ENCODE measurements at regions not wholly inside any gene's neighbourhood (a gene's known extent, or its start where the extent isn't known, plus 50 kb on each side); places are given as distances from the start of the nearest gene placed in this dataset.
"Not testable (repeated sequence)": the region's sequence is repeated elsewhere in the genome, so short reads cannot be mapped to it uniquely, and the experiment has no call there.

DNA sequence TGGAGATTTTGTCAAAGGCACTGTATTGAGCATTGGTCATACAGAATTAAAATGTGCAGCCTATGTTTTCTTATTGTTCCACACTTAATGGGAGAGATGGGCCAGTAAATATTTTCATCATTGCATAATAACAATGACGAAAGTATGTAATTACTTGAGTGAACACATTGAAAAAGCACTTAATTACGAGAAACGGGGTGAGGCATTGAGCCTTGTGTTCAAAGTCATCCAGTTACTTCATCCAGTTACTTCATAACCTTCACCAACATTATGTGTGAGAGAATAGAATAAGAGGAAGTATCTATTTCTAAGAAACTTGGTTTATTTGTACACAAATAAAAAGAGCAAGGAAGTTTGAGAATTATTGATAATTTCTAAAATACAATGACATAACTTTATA lies 1427.0 kb downstream of the ADGRL3 start:
- DNase-seq: no peak

DNA sequence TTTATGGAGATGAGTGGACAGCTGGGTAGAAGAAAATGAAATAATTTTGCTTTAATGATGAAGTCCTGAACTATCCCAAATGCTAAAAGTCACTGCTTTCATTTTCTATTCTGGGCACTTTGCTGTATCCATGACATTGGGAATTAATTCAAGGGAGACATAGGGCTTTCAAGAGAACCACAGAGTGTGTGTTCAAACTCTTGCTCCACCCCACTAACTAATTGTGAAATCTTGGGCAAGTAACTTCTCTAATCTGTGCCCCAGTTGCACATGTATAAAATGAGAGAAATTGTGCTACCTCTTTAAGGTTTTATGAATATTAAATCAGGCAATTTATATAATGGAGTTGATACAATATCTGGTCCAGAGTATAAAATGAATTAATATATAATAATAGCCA lies 1422.0 kb downstream of the ADGRL3 start:
- no peak for DNase-seq

DNA sequence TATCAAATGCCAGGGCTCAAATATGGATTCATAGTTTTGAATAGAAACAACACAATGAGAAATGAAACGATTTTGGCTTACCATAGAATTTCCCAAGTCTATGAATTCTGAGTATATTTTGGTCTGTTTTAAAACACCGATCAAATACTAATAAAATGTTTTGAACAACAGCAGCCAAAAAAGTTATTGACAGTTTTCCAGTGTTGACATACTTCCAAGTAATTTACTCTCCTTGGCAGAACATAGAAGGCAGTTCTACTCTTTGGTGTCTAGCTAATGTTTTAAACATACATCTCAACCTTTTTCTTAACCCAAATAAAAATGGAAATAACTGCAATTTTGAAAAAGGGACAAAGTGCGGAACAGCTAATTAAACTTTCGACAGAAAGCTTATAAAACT lies 1419.8 kb downstream of the ADGRL3 start:
- DNase-seq: no peak

DNA sequence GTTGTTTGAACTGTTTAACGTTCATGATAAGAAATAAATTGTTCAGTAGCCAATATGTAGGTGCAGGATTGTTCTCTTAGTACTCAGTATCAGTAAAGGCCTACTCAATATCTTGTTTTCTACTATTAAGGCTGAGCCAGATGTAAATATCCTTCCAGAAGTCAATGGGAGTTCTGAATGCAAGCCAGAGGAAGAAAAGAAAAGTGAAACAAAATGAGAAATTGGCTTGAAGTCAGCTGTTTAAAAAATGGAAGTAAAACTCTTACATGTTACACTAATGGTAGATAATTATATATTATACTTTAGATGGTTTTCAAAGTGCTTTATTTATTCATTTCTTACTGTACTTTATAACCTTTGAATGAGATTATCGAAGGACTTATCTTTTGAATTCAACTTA lies 1417.9 kb downstream of the ADGRL3 start:
- no peak for DNase-seq

DNA sequence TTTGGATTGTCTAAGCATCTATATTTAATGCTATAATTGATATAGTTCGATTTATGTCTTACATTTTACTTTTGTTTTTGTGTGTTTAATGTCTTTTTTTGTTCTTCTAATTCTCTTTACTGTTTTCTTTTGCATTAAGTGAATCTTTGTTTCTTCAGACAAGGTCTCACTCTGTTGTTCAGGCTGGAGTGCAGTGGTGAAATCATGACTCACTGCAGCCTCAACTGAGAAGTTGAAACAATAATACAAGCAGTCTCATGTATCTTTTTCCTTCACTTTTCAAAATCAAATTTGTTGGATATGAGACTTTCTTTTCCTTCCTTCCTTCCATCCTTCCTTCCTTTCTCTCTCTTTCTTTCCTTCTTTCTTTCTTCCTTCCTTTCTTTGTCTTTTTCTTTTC lies 1401.6 kb downstream of the ADGRL3 start:
- no peak for DNase-seq

DNA sequence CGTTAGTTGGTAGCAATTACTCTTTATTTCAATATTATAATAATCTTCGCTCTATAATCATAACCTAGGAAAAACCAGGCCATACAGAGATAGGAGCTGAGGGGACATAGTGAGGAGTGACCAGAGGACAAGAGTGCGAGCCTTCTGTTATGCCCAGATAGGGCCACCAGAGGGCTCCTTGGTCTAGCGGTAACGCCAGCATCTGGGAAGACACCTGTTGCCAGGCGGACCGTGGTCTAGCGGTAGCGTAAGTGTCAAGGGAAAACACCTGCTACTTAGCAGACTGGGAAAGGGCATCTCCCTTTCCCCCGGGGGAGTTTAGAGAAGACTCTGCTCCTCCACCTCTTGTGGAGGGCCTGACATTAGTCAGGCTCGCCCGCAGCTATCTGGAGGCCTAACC lies 1395.1 kb downstream of the ADGRL3 start:
- not testable (repeated sequence) for DNase-seq

DNA sequence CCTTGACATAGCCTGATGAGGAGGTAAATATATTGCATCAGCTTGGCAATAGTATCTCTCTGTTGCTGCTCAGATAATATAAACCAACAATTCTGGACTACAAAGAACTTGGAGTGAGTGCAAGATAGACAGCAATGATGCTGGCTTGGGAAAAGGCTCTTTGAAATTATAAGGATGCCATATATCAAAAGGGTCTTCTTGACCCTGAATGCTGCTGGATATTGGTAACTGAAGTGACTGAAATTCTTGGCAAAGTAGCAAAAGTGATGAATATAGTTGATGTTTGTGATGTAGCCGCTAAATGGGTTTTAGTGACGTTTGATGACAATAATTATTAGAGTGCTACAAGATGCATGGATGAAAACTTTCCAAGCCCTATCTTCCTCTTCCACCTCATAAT lies 1391.6 kb downstream of the ADGRL3 start:
- DNase-seq: no peak

DNA sequence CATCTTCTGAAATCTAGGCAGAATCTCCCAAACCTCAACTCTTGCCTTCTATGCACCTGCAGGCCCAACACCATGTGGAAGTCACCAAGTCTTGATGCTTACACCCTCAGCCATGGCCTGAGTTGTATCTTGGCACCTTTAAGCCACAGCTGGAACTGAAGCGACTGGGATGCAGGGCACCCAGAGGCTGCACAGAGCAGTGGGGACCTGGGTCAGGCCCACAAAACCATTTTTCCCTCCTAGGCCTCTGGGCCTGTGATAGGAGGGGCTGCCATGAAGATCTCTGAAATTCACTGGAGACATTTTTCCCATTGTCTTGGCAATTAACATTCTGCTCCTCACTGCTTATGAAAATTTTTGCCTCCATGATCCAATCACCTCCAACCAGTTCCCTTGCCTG lies 1388.5 kb downstream of the ADGRL3 start:
- no peak for DNase-seq

DNA sequence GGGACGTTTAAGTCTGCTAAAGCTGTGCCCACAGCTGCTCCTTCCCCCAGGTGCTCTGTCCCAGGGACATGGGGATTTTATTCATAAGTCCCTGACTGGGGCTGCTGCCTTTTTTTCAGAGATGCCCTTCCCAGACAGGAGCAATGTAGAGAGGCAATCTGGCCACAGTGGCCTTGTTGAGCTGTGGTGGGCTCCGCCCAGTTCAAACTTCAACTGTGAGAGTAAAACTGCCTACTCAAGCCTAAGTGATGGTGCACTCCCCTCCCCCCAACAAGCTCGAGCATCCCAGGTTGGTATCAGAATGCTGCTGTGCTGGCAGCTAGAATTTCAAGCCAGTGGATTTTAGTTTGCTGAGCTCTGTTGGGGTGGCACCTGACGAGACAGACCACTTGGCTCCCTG lies 1371.4 kb downstream of the ADGRL3 start:
- no peak for DNase-seq

DNA sequence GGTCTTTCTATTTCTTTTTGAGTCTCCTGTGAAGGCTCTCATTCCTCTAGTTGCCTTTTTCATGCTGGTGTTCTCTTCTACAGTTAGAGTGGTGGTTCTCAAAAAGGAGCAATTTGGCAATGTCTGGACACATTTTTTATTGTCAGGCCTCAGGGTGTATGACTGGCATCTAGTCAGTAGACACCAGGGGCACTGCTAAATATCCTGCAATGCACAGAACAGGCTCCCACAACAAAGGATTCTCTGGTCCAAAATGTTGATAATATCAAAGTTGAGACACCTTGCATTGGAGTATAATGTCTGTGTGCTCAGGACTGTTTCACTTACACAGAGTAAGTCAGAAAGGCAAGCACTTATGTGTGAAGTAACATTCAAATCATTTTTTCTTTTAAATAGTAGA lies 1360.7 kb downstream of the ADGRL3 start:
- DNase-seq: no peak

DNA sequence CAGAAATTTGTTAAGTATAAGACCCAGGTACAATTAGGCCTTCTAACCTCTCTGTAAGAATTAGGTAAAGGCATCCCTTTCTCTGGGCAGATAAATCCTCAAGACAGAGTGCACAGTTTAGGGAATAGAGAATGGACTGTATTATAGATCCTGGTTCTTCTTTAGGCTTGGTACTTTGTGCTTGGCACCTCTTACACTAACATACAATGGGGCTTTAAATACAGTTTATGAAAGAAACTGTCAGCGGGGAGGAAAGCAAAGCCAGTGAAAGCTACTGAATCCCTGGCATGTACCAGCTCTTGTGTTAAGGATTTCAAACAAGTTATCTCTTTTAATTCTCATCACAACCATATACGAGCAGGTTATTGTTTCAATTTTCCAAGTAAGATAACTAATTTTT lies 1350.0 kb downstream of the ADGRL3 start:
- no peak for DNase-seq

DNA sequence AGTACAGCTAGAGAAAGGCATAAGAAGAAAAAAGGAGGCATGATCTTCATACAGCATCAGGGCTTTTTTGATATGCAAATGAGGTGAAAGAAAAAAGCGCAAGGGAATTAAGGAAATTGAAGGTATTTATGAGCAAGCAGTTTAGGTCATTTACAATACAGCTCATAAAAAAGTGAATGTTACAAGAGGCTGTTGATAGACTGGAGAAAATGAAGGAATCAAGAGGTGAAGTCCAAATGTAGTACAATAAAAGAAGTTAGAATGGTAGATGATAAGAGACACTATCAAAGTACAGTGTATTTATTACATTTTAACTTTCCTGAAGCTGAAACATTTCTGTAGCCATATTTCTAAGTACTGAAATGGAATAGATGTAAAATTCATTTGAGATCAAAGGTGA lies 1349.5 kb downstream of the ADGRL3 start:
- no peak for DNase-seq

DNA sequence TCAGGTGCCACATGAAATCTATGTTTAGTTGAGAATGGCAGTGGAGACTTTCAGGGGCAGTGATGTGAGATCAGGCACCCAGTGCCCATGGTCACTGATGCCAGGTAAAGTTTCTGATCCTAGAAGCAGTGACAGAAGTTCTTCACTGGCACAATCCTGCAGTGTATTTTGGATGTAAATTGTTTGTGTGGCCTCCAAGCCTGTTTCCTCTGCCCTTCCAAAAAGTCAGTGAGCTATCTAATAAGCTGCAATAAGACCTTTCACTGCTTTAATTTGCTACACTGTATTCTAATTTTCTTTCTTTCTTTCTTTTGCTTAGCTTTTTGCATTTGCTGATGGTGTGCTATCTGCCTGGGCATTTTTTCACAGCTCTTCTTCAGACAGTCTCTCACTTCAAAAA lies 1348.6 kb downstream of the ADGRL3 start:
- DNase-seq: no peak

DNA sequence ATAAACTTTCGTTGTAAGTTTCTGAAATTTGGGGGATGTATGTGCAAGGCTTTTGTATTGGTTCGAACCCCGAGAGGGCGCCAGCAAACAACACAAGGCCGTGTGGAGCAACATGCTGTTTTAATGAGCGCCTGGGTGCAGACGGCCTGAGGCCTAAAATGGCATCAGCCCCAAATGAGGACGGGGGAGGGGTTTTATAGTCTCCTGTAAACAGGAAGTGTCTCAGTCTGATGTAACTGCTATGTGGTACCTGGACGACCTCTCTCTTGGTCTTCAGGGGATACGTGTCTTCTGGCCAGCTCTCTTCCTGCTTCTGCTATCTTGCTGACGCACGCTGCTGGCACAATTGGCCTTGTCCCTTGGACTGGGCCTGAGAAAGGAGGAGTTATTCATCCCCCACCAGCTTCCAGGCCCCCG lies 1348.0 kb downstream of the ADGRL3 start:
- no peak for DNase-seq

DNA sequence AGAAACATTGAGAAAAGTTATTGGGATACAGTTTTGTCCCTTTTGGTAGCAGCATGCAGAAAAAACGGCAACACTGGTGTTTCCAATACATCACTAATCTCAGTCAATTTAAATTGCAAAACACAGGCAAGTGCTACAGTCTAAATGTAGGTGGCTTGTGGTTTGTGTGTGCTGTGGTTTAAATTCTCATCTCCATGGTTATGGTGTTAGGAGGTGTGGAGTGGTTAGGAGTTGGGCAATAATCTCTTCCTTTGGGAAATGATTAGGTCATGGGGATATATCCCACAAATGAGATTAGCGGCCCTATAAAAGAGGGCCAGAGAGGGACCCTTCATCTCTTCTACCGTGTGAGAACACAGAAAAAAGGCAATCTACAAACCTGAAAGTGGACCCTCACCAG lies 1344.3 kb downstream of the ADGRL3 start:
- DNase-seq: no peak

DNA sequence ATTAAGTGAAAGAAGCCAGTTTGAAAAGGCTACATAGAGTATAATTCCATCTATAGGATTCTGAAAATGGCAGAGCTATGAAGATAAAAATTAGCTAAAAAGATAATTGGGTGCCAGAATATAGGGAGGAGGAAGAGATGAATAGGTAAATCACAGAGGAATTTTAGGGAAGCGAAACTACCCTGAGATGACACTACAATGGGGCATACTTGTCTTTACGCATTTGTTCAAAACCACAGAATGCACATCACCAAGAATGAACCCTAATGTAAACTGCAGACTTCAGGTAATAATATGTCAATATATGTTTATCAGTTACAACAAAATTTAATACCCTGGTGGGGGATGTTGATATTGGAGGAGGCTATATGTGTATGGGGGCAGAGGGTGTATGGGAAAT lies 1342.9 kb downstream of the ADGRL3 start:
- no peak for DNase-seq

DNA sequence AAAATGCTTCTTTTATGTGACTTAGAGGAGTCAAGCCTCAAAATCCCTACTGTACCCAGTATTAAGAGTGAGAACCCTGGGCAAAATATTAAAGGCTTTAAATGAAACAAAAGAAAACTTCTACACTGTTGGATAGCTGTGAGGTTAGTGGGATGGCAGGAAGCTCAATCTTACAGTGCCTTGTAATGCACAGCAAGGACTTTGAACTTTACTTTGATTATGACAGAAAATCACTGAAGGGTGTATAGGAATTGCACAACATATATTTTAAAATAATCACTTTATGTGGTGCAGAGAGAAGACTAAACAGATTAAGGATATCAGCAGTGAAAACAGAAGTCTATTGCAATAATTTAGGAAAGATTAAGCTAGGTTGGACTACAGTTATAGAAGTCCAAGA lies 1333.4 kb downstream of the ADGRL3 start:
- no peak for DNase-seq

DNA sequence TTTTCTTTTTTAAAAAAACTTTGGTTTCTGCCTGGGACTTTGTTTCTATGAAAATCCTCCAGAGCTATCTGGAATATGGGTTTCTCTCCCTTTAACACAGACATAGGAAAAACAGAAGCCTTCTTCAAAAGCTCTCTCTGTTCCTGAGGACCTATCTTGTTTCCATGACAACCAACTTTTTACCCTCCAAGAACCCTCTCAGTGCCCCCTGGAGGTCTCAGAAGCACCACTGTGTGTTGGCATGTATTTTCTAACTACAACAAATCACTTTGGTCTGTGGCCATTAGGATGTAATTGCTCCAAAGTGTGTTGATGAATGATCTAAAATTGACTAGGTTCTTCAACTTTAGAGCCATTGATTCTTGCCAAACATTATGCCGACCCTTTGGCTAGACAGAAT lies 1331.6 kb downstream of the ADGRL3 start:
- no peak for DNase-seq

DNA sequence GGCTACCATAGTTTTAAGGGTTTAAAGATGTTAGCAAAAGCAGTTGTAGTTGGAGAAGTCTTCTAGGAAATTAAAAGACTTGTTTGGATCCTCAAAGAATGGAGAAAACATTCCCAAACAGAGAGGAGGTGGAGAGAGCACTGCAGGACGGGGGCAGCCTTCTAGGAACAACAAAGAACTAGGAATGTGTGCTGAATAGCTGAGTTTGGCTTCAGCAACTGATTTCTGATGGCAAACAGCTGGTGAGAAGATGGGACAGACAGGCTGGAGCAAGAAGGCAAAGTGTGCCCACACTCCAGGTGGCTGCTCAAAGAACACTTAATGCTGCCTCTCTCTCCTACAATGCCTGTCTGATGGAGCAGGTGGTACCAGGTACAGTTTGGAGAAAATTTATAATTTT lies 1331.1 kb downstream of the ADGRL3 start:
- DNase-seq: no peak

DNA sequence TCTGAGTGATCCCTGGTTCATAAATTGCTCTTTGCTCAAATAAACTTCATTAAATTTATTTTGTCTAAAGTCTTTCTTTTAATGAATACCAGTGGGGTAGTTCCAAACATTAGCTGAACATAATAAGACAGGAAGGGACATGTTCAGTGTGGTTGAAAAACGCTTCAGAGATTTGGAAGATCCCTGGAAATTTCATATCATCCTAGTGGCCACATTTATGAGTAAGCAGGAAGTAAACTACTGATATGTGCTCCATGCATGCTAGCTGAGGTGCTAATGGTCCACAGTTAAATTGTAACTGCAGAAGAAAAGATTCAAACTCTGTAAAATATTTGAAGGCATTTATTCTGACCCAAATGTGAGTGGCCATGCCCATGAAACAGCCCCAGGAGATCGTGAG lies 1328.7 kb downstream of the ADGRL3 start:
- DNase-seq: no peak

DNA sequence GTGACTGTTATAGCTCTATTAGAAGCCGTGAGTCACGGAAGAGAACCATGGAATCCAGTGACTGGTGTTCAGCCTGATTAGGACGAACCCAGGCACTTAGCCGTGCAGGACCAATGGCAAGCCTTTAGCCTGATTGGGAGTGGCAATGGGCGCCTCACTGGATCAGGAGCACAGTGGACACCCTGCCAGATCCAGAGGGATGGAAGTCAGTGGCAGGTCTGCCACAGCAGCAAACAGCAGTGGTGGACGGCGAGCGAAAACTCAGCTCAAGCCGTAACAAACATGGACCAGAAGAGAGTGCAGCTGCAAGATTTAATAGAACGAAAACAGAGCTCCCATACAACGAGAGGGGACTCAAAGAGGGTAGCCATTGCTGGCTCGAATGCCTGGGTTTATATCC lies 1326.5 kb downstream of the ADGRL3 start:
- no peak for DNase-seq

DNA sequence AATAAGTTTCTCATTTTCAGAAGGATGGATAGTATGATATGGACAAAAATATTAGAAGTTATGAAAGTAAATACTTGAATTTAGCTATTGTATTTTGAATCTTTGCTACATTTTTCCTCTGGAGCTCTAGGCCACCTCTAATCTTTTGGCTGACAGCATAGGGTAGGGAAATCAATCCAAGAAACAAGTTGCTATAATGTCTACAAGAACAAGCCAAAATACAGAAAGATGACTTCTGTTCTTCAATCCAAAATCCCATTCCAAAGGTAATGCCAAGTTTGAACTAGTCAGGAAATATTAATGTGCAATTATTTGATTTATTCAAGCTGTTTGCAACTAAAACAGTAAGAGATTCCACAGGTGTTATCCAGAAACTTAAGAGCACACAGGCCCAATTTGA lies 1323.1 kb downstream of the ADGRL3 start:
- no peak for DNase-seq

DNA sequence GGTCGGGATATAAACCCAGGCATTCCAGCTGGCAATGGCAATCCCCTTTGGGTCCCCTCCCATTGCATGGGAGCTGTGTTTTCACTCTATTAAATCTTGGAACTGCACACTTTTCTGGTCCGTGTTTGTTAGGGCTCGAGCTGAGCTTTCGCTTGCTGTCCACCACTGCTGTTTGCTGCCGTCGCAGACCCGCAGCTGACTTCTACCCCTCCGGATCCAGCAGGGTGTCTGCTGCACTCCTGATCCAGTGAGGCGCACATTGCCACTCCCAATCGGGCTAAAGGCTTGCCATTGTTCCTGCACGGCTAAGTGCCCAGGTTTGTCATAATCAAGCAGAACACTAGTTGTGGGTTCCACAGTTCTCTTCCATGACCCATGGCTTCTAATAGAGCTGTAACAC lies 1322.1 kb downstream of the ADGRL3 start:
- DNase-seq: no peak

DNA sequence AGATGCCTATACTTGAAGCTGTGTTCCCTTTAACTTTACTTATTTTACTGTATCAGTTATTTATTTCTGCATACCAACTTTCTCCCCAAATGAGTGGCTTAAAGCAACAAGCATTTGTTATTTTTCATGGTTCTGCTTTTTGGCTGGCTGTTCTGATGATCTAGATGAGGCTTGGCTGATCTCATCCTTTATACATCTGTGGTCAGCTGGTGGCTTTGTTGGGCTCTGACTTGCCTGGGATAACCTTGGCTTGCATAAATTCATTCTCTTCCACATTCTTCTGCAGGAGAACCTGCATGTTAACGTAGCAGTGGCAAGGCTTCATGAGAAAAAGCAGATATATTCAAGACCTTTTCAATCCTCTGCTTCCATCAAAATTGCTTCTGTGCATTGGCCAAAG lies 1317.6 kb downstream of the ADGRL3 start:
- no peak for DNase-seq

DNA sequence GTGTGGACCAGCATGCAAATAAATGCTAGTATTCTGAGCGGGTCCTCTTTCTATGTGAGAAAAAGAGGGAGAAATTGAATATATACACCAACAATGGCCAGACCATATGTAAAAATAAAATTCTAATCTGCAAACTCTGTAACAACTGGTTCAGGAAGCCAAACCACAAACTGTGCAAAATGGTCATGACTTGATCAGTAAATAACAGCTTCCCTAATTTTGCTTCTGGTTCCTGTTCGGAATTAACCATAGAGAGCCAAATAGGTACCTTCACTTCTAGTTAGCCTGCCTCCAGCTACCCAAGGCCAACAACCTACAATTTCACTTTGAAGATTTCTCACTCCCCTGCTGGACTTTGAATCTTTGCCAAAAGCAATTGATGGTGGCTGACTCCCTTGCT lies 1313.2 kb downstream of the ADGRL3 start:
- DNase-seq: no peak

DNA sequence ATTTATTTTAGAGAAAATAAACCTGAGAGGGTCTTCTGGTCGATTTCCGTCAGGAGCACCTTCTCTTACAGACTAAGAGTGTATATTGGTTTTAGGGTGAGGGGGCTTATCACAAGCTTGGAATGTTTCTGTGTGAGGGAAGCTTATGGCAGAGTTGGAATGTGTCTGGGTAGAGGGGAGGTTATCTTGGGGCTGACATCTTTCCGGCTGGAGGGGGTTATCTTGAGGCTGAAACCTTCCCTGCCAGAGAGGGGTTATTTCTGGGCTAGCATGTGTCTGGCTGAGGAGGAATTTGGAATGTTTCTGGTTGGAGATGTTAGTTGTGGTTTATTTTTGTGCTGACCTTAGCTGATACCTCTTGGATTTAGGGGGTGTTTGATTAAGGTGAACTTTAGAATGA lies 1312.1 kb downstream of the ADGRL3 start:
- DNase-seq: no peak

Data from HCEC 1CT (cell line).